ENCODE measurements at regions not wholly inside any gene's neighbourhood (a gene's known extent, or its start where the extent isn't known, plus 50 kb on each side); places are given as distances from the start of the nearest gene placed in this dataset.

- no peak for FAIRE-seq
- no peaks in the 10 kb centered on the region for H3K79me1 ChIP-seq (ENCODE audit: low read depth, low read length)
- no peak overlapping the region for H3K14ac ChIP-seq (ENCODE audit: insufficient read length)
- no peak overlapping the region for H2AFZ ChIP-seq (ENCODE audit: low read length)
- no peaks in the 10 kb centered on the region for H3K23me2 ChIP-seq (ENCODE audit: low read depth, low read length)
- H3K18ac ChIP-seq (ENCODE audit: extremely low read depth, low read length), result no peak overlapping the region
- no peak overlapping the region for H2BK15ac ChIP-seq (ENCODE audit: low read length)
- H3K4me1 ChIP-seq (replicated peaks in 1 of 4; ENCODE audit: control insufficient read depth in 3 of 4, insufficient read depth in 4 of 4, low read length in 3 of 4), result no peaks in the 10 kb centered on the region; a peak in 1 of 7 replicates
- no peaks in the 10 kb centered on the region for H3K9me3 ChIP-seq (ENCODE audit: insufficient read depth in 2 of 2, low read depth in 1 of 2, low read length in 1 of 2)
- H3K4me2 ChIP-seq (ENCODE audit: insufficient read depth in 1 of 2, low read depth in 2 of 2, low read length in 2 of 2), result no peak overlapping the region
- H4K20me1 ChIP-seq (replicated peaks in 1 of 2; ENCODE audit: control insufficient read depth in 1 of 2, insufficient read depth in 2 of 2, low read length in 2 of 2), result no peaks in the 10 kb centered on the region
- no peak overlapping the region for H3K4ac ChIP-seq (replicated peaks; ENCODE audit: insufficient read length, low read depth, low read length)
- POLR2A ChIA-PET (ENCODE audit: partially characterized antibody), result no interaction called here
- H2BK20ac ChIP-seq (ENCODE audit: low read length), result no peak overlapping the region
- no peak overlapping the region for H2BK5ac ChIP-seq (ENCODE audit: low read depth, low read length)
- H3K79me2 ChIP-seq (ENCODE audit: control insufficient read depth in 1 of 2, insufficient read depth in 2 of 2, low read length in 2 of 2), result no peaks in the 10 kb centered on the region
- no peaks in the 10 kb centered on the region for H3K36me3 ChIP-seq (ENCODE audit: control insufficient read depth in 2 of 4, insufficient read depth in 4 of 4, low read length in 3 of 4)
- no peak overlapping the region for H4K8ac ChIP-seq (ENCODE audit: extremely low read depth, insufficient read depth, low read length)
- H3K4me3 ChIP-seq (ENCODE audit: extremely low read depth in 1 of 4, insufficient read depth in 2 of 4, low read depth in 3 of 4, low read length in 4 of 4), result no peak overlapping the region
- H3K9ac ChIP-seq (replicated peaks in 1 of 4; ENCODE audit: extremely low read depth in 1 of 4, low read depth in 3 of 4, low read length in 3 of 4), result no peak overlapping the region
- no peak overlapping the region for H2AK5ac ChIP-seq (ENCODE audit: low read depth, low read length)
- no peak overlapping the region for H2BK12ac ChIP-seq (ENCODE audit: low read depth, low read length)
- no peak overlapping the region for H3K27ac ChIP-seq (ENCODE audit: low read depth, low read length)
- H4K5ac ChIP-seq (ENCODE audit: insufficient read length, low read depth, low read length), result no peak overlapping the region
- no peak overlapping the region for H4K91ac ChIP-seq (replicated peaks; ENCODE audit: insufficient read length, low read length)
- 68% methylated on average over 1 of the region's 1 CpG; no CpG with 5 or more reads in 1 of the 2 experiments for WGBS, 2 experiments (ENCODE audit: extremely low coverage in 1 of 2, insufficient coverage in 1 of 2, insufficient read length in 1 of 2, insufficient replicate concordance in 2 of 2, low coverage in 1 of 2, low lambda C conversion rate in 2 of 2, missing lambda C conversion rate in 1 of 2)
- H3K56ac ChIP-seq (replicated peaks; ENCODE audit: insufficient read length, low read depth, low read length), result no peak overlapping the region
- TF ChIP-seq SP1 (IDR thresholded peaks at IDR 0.05; ENCODE audit: low read depth, low read length), result no peak
- CTCF ChIA-PET (ENCODE audit: partially characterized antibody), result interaction anchor here (0.6 to 4.0 kb wide), 6 partner anchors 15 to 263 kb away, joined by 3 to 12 read pairs (median 3); no protein-coding TSS in a partner anchor
- H3K23ac ChIP-seq (ENCODE audit: insufficient read length), result no peak overlapping the region
- no peak for DNase-seq (ENCODE audit: low read depth in 1 of 2, low spot score in 2 of 2)
- H3K27me3 ChIP-seq (replicated peaks in 1 of 4; ENCODE audit: control insufficient read depth in 3 of 4, extremely low read depth in 1 of 4, insufficient read depth in 3 of 4, low read length in 3 of 4), result peaks cover 0 to 2% (median 0%) of the 10 kb centered on the region in 4 experiments; a peak in 1 of 7 replicates
- no peak overlapping the region for H2BK120ac ChIP-seq (replicated peaks; ENCODE audit: low read depth, low read length)
These were observed 232.8 kb upstream of the UMPS start for GRCh38 chr3:124497487-124497886.
